ENCODE measurements at regions not wholly inside any gene's neighbourhood (a gene's known extent, or its start where the extent isn't known, plus 50 kb on each side); places are given as distances from the start of the nearest gene placed in this dataset.

- Histone ChIP-seq H4K8ac (ENCODE audit: low read depth, low read length) (no peak overlapping the region), H4K12ac (ENCODE audit: low read depth, low read length) (no peak overlapping the region), H3K23ac (ENCODE audit: low read length) (no peak overlapping the region), H3K79me2 (ENCODE audit: control insufficient read depth, insufficient read depth, low read length, poor library complexity) (no peaks in the 10 kb centered on the region), H3K4me1 (ENCODE audit: control insufficient read depth in 1 of 2, insufficient read depth in 2 of 2, low read length in 2 of 2) (no peaks in the 10 kb centered on the region), H3K4me2 (ENCODE audit: low read length) (no peak overlapping the region), H3K14ac (ENCODE audit: low read length) (no peak overlapping the region), H2BK12ac (ENCODE audit: low read length) (no peak overlapping the region), H3K4ac (ENCODE audit: low read depth, low read length) (no peak overlapping the region), H2BK5ac (ENCODE audit: low read depth, low read length, poor library complexity) (no peak overlapping the region), H3K27me3 (ENCODE audit: insufficient read depth, low read length) (no peaks in the 10 kb centered on the region), H2AK5ac (ENCODE audit: low read length) (no peak overlapping the region), H3K18ac (ENCODE audit: low read length) (no peak overlapping the region), H3K4me3 (ENCODE audit: low read depth, low read length) (no peak overlapping the region), H2BK120ac (ENCODE audit: insufficient read depth, low read length, poor library complexity) (no peak overlapping the region), H2AFZ (ENCODE audit: insufficient read depth, low read length, poor library complexity) (no peak overlapping the region), H4K91ac (ENCODE audit: low read depth, low read length) (no peak overlapping the region), H3K36me3 (ENCODE audit: control insufficient read depth in 1 of 2, insufficient read depth in 2 of 2, low read length in 2 of 2) (no peaks in the 10 kb centered on the region), H3K79me1 (ENCODE audit: low read length) (no peaks in the 10 kb centered on the region), H3K27ac (ENCODE audit: low read depth, low read length) (no peak overlapping the region), H3K9me3 (ENCODE audit: insufficient read depth, low read depth, low read length) (peaks cover 2% of the 10 kb centered on the region), H3K9ac (ENCODE audit: low read length) (no peak overlapping the region)
- no CpG with 5 or more reads among the region's 10 CpGs for WGBS (ENCODE audit: extremely low coverage, insufficient coverage, insufficient read length)
- DNase-seq: no peak
Observed at GRCh38 chr2:65507102-65508069, 75.0 kb upstream of the SPRED2 start.

- H2AK5ac ChIP-seq (ENCODE audit: low read length): no peak overlapping the region
- no peak overlapping the region for H2AFZ ChIP-seq (ENCODE audit: insufficient read depth, low read length, poor library complexity)
- H2BK120ac ChIP-seq (ENCODE audit: insufficient read depth, low read length, poor library complexity): no peak overlapping the region
- no peak overlapping the region for H2BK5ac ChIP-seq (ENCODE audit: low read depth, low read length, poor library complexity)
- no peak overlapping the region for H4K91ac ChIP-seq (ENCODE audit: low read depth, low read length)
- no peaks in the 10 kb centered on the region for H3K36me3 ChIP-seq (ENCODE audit: control insufficient read depth in 1 of 2, insufficient read depth in 2 of 2, low read length in 2 of 2)
- DNase-seq: peak in 1 of 2 donors; percentile 10
- no peak overlapping the region for H3K4me2 ChIP-seq (ENCODE audit: low read length)
- H3K4me1 ChIP-seq (ENCODE audit: control insufficient read depth in 1 of 2, insufficient read depth in 2 of 2, low read length in 2 of 2): no peaks in the 10 kb centered on the region
- H3K27me3 ChIP-seq (ENCODE audit: insufficient read depth, low read length): no peaks in the 10 kb centered on the region
- no peaks in the 10 kb centered on the region for H3K79me1 ChIP-seq (ENCODE audit: low read length)
- H3K4ac ChIP-seq (ENCODE audit: low read depth, low read length): no peak overlapping the region
- no peak overlapping the region for H3K18ac ChIP-seq (ENCODE audit: low read length)
- no peaks in the 10 kb centered on the region for H3K79me2 ChIP-seq (ENCODE audit: control insufficient read depth, insufficient read depth, low read length, poor library complexity)
- WGBS (ENCODE audit: extremely low coverage, insufficient coverage, insufficient read length): no CpG with 5 or more reads among the region's 14 CpGs
- H3K23ac ChIP-seq (ENCODE audit: low read length): no peak overlapping the region
- H4K12ac ChIP-seq (ENCODE audit: low read depth, low read length): no peak overlapping the region
- no peak overlapping the region for H3K9ac ChIP-seq (ENCODE audit: low read length)
- no peak overlapping the region for H4K8ac ChIP-seq (ENCODE audit: low read depth, low read length)
- peaks cover 4% of the 10 kb centered on the region for H3K9me3 ChIP-seq (ENCODE audit: insufficient read depth, low read depth, low read length)
- H2BK12ac ChIP-seq (ENCODE audit: low read length): no peak overlapping the region
- H3K14ac ChIP-seq (ENCODE audit: low read length): no peak overlapping the region
- no peak overlapping the region for H3K27ac ChIP-seq (ENCODE audit: low read depth, low read length)
- H3K4me3 ChIP-seq (ENCODE audit: low read depth, low read length): no peak overlapping the region
Observed at GRCh38 chr2:65504814-65505697, 72.7 kb upstream of the SPRED2 start.

DNA sequence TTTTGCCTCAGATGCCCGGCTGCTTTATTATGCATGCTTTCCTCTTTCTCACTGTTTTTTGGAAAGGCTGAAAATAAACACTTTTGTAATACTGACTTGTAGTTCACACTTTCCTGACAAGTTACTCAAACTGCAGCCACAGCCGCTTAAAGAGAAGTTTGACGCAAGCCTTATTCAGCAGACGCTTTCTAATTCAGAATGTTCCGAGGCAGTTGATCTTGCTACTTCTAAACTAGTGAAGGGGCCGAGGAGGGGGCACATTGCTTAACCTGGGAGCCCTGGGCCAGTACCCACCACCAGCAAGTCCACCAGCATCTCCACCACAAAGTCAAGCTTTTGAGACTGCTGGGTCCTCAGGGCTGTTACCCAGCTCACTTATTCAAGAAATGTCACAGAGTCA, 71.8 kb upstream of the SPRED2 start:
- H3K79me2 ChIP-seq (ENCODE audit: control insufficient read depth, insufficient read depth, low read length, poor library complexity): no peaks in the 10 kb centered on the region
- no peaks in the 10 kb centered on the region for H3K27me3 ChIP-seq (ENCODE audit: insufficient read depth, low read length)
- WGBS (ENCODE audit: extremely low coverage, insufficient coverage, insufficient read length): no CpG with 5 or more reads among the region's 6 CpGs

GRCh38 chr2:65503746-65504145, 71.3 kb upstream of the SPRED2 start:
- Histone ChIP-seq H3K27me3 (ENCODE audit: insufficient read depth, low read length) (no peaks in the 10 kb centered on the region), H3K36me3 (ENCODE audit: control insufficient read depth in 1 of 2, insufficient read depth in 2 of 2, low read length in 2 of 2) (no peaks in the 10 kb centered on the region), H3K79me1 (ENCODE audit: low read length) (no peaks in the 10 kb centered on the region), H3K4me1 (ENCODE audit: control insufficient read depth in 1 of 2, insufficient read depth in 2 of 2, low read length in 2 of 2) (no peaks in the 10 kb centered on the region), H3K14ac (ENCODE audit: low read length) (no peak overlapping the region), H3K27ac (ENCODE audit: low read depth, low read length) (no peak overlapping the region), H2BK120ac (ENCODE audit: insufficient read depth, low read length, poor library complexity) (no peak overlapping the region), H3K4me3 (ENCODE audit: low read depth, low read length) (no peak overlapping the region), H3K18ac (ENCODE audit: low read length) (no peak overlapping the region), H3K4me2 (ENCODE audit: low read length) (no peak overlapping the region), H3K79me2 (ENCODE audit: control insufficient read depth, insufficient read depth, low read length, poor library complexity) (no peaks in the 10 kb centered on the region), H2BK12ac (ENCODE audit: low read length) (no peak overlapping the region), H3K9ac (ENCODE audit: low read length) (no peak overlapping the region), H3K23ac (ENCODE audit: low read length) (no peak overlapping the region), H2AK5ac (ENCODE audit: low read length) (no peak overlapping the region), H2AFZ (ENCODE audit: insufficient read depth, low read length, poor library complexity) (no peak overlapping the region), H3K9me3 (ENCODE audit: insufficient read depth, low read depth, low read length) (peaks cover 2% of the 10 kb centered on the region), H2BK5ac (ENCODE audit: low read depth, low read length, poor library complexity) (no peak overlapping the region), H4K12ac (ENCODE audit: low read depth, low read length) (no peak overlapping the region), H4K91ac (ENCODE audit: low read depth, low read length) (no peak overlapping the region), H3K4ac (ENCODE audit: low read depth, low read length) (no peak overlapping the region), H4K8ac (ENCODE audit: low read depth, low read length) (no peak overlapping the region)
- WGBS (ENCODE audit: extremely low coverage, insufficient coverage, insufficient read length): no CpG with 5 or more reads among the region's 5 CpGs
- DNase-seq: no peak

More for the DNA sequence above, 71.8 kb upstream of the SPRED2 start:
- Histone ChIP-seq H3K14ac (ENCODE audit: low read length) (no peak overlapping the region), H3K27ac (ENCODE audit: low read depth, low read length) (no peak overlapping the region), H3K18ac (ENCODE audit: low read length) (no peak overlapping the region), H3K4ac (ENCODE audit: low read depth, low read length) (no peak overlapping the region), H4K91ac (ENCODE audit: low read depth, low read length) (no peak overlapping the region), H3K4me3 (ENCODE audit: low read depth, low read length) (no peak overlapping the region), H3K4me1 (ENCODE audit: control insufficient read depth in 1 of 2, insufficient read depth in 2 of 2, low read length in 2 of 2) (no peaks in the 10 kb centered on the region), H4K12ac (ENCODE audit: low read depth, low read length) (no peak overlapping the region), H3K9ac (ENCODE audit: low read length) (no peak overlapping the region), H2AFZ (ENCODE audit: insufficient read depth, low read length, poor library complexity) (no peak overlapping the region), H4K8ac (ENCODE audit: low read depth, low read length) (no peak overlapping the region), H2AK5ac (ENCODE audit: low read length) (no peak overlapping the region), H3K23ac (ENCODE audit: low read length) (no peak overlapping the region), H3K36me3 (ENCODE audit: control insufficient read depth in 1 of 2, insufficient read depth in 2 of 2, low read length in 2 of 2) (no peaks in the 10 kb centered on the region), H2BK5ac (ENCODE audit: low read depth, low read length, poor library complexity) (no peak overlapping the region), H2BK12ac (ENCODE audit: low read length) (no peak overlapping the region), H3K4me2 (ENCODE audit: low read length) (no peak overlapping the region), H2BK120ac (ENCODE audit: insufficient read depth, low read length, poor library complexity) (no peak overlapping the region), H3K79me1 (ENCODE audit: low read length) (no peaks in the 10 kb centered on the region), H3K9me3 (ENCODE audit: insufficient read depth, low read depth, low read length) (peaks cover 4% of the 10 kb centered on the region)
- DNase-seq: no peak
